GM12878 (cell line): ENCODE measurements at regions not wholly inside any gene's neighbourhood (a gene's known extent, or its start where the extent isn't known, plus 50 kb on each side); places are given as distances from the start of the nearest gene placed in this dataset.

ENCODE experiments used
- ATAC-seq: fragments of 200-7000 bp; cut with Tn5 transposase; 3 replicates; pipeline ENCODE4 v1.9.1; 2020; ENCODE audit warnings: mild to moderate bottlenecking, moderate library complexity
- BruUV-seq: library from RNA; stranded (reverse); fragments of 400-500 nt; replicated peaks from 2 replicates; lab custom pipeline; 2021; lab: Mats Ljungman, UMichigan
- CTCF ChIA-PET: fragments of 300-600 bp; sonication (Branson Sonifier 250); formaldehyde crosslinking; extraction: SDS; loops from one replicate; lab custom pipeline; 2021; ENCODE audit warnings: inconsistent platforms; lab: Yijun Ruan, JAX
- POLR2A ChIA-PET: fragments of 350-600 bp; formaldehyde crosslinking; extraction: SDS; loops from one replicate; lab custom pipeline; 2021; ENCODE audit warnings: inconsistent platforms; lab: Charles Lee
- RAD21 ChIA-PET: fragments of 300-600 bp; sonication (Branson Sonifier 250); formaldehyde crosslinking; loops from one replicate; lab custom pipeline; 2023; ENCODE audit warnings: antibody characterized with exemption; ENCODE audit not compliant: unreplicated experiment; lab: Charles Lee
- SMC1A ChIA-PET: fragments of 300-600 bp; sonication (Branson Sonifier 250); formaldehyde crosslinking; loops from one replicate; lab custom pipeline; 2023; ENCODE audit not compliant: unreplicated experiment, uncharacterized antibody; lab: Charles Lee
- DNase-seq: peaks from one replicate; pipeline ENCODE4 v3.0.0-alpha.2; 2011; ENCODE audit warnings: low read depth, low spot score
- FAIRE-seq: peaks from 3 replicates; lab custom pipeline; 2011; peaks lifted over from hg19 to GRCh38; lab: Jason Lieb, UNC
- H2AFZ ChIP-seq: 2 replicates; pipeline ENCODE4 v1.6.0; 2011; ENCODE audit warnings: low read depth, low read length, control low read depth; ENCODE audit not compliant: control insufficient read depth
- H3K27ac ChIP-seq: 2 replicates; pipeline ENCODE4 v1.5.1; 2011; ENCODE audit warnings: control low read depth; ENCODE audit not compliant: control insufficient read depth, insufficient read depth
- H3K27me3 ChIP-seq, 2 experiments: replicated peaks in 1 of 2; 2 replicates each; pipeline versions ENCODE4 v1.6.0 to v1.6.1; 2011; ENCODE audit warnings: low read length in 1 of 2; ENCODE audit not compliant: control insufficient read depth in 2 of 2, insufficient read depth in 2 of 2
- H3K36me3 ChIP-seq, 2 experiments: 2 replicates each; pipeline ENCODE4 v1.5.1; 2011; ENCODE audit warnings: low read length in 1 of 2; ENCODE audit not compliant: control insufficient read depth in 2 of 2, insufficient read depth in 2 of 2
- H3K4me1 ChIP-seq: 2 replicates; pipeline ENCODE4 v1.6.1; 2011; ENCODE audit warnings: mild to moderate bottlenecking, low read length, moderate library complexity, mixed read lengths; ENCODE audit not compliant: control insufficient read depth, insufficient read depth
- H3K4me2 ChIP-seq: 2 replicates; pipeline ENCODE4 v1.6.0; 2011; ENCODE audit warnings: control low read depth; ENCODE audit not compliant: control insufficient read depth, insufficient read depth
- H3K4me3 ChIP-seq: fragments of 200-600 bp; sonication (generic); 2 replicates; pipeline ENCODE4 v1.5.1; 2016
- H3K79me2 ChIP-seq: 2 replicates; pipeline ENCODE4 v1.6.0; 2011; ENCODE audit warnings: low read length; ENCODE audit not compliant: control insufficient read depth, insufficient read depth
- H3K9ac ChIP-seq: 2 replicates; pipeline ENCODE4 v1.8.0; 2011; ENCODE audit warnings: low read length, control low read depth, mixed read lengths; ENCODE audit not compliant: control insufficient read depth, insufficient read depth
- H3K9me3 ChIP-seq: replicated peaks from 3 replicates; pipeline ENCODE4 v1.5.1; 2011; ENCODE audit warnings: mild to moderate bottlenecking, low read length; ENCODE audit not compliant: control insufficient read depth, insufficient read depth
- H4K20me1 ChIP-seq: 2 replicates; pipeline ENCODE4 v1.6.0; 2011; ENCODE audit not compliant: control insufficient read depth, insufficient read depth
- CHD4 ChIP-seq: fragments of 200-600 bp; sonication (generic); IDR thresholded peaks from 2 replicates; pipeline ENCODE4 v1.6.1; 2016; ENCODE audit warnings: mild to moderate bottlenecking
- DPF2 ChIP-seq: fragments of 450-650 bp; IDR thresholded peaks from 2 replicates; pipeline ENCODE4 v1.6.1; 2017; ENCODE audit warnings: mild to moderate bottlenecking
- EP300 ChIP-seq, 2 experiments: fragments of 150-350 bp in 1 of 2; IDR thresholded peaks; 2 replicates each; pipeline ENCODE4 v1.6.1; 2011 to 2012; ENCODE audit warnings: low read depth in 2 of 2, low read length in 2 of 2, borderline replicate concordance in 1 of 2, improper control_type of control experiment in 1 of 2, inconsistent platforms in 1 of 2; ENCODE audit not compliant: control insufficient read depth in 1 of 2
- HSF1 ChIP-seq: fragments of 150-350 bp; IDR thresholded peaks from 2 replicates; pipeline ENCODE4 v1.6.1; 2014; ENCODE audit warnings: mild to moderate bottlenecking, low read depth, low read length
- JUNB ChIP-seq: IDR thresholded peaks from 2 replicates; pipeline ENCODE4 v1.6.1; 2016; ENCODE audit warnings: antibody characterized with exemption, mild to moderate bottlenecking
- KDM1A ChIP-seq: fragments of 200-600 bp; sonication (generic); IDR thresholded peaks from 2 replicates; pipeline ENCODE4 v1.6.1; 2016; ENCODE audit warnings: borderline replicate concordance
- NR2F1 ChIP-seq: fragments of 450-650 bp; conservative IDR thresholded peaks from 2 replicates; pipeline ENCODE4 v1.6.1; 2017; ENCODE audit warnings: mild to moderate bottlenecking
- POLR2AphosphoS5 ChIP-seq: IDR thresholded peaks from 2 replicates; pipeline ENCODE4 v1.6.1; 2011; ENCODE audit warnings: mild to moderate bottlenecking, low read length, inconsistent platforms
- SMC3 ChIP-seq: IDR thresholded peaks from 2 replicates; pipeline ENCODE4 v1.6.1; 2011; ENCODE audit warnings: low read length, improper control_type of control experiment, borderline replicate concordance
- SP1 ChIP-seq: IDR thresholded peaks from one replicate; pipeline ENCODE4 v1.6.1; 2011; ENCODE audit warnings: low read depth, low read length
- STAT1 ChIP-seq: fragments of 450-650 bp; conservative IDR thresholded peaks from 2 replicates; pipeline ENCODE4 v1.6.1; 2014; ENCODE audit warnings: antibody characterized with exemption, mild to moderate bottlenecking
- TARDBP ChIP-seq: IDR thresholded peaks from 2 replicates; pipeline ENCODE4 v1.6.1; 2016; ENCODE audit warnings: borderline replicate concordance
- USF1 ChIP-seq: IDR thresholded peaks from 2 replicates; pipeline ENCODE4 v1.6.1; 2011; ENCODE audit warnings: borderline replicate concordance, low read depth, mild to moderate bottlenecking, moderate library complexity, mixed read lengths, low read length; ENCODE audit not compliant: insufficient read depth; ENCODE audit errors: extremely low read length
- WRNIP1 ChIP-seq: IDR thresholded peaks from 2 replicates; pipeline ENCODE4 v1.6.1; 2011; ENCODE audit warnings: low read depth, low read length, improper control_type of control experiment, borderline replicate concordance
- ZBTB33 ChIP-seq: fragments of 450-650 bp; IDR thresholded peaks from 2 replicates; pipeline ENCODE4 v1.6.1; 2017; ENCODE audit warnings: mild to moderate bottlenecking
- WGBS: methylation state at CpG from one replicate; pipeline ENCODE4 v1.1.6; 2016; ENCODE audit warnings: low lambda C conversion rate; ENCODE audit not compliant: insufficient replicate concordance, insufficient coverage; ENCODE audit errors: missing lambda C conversion rate; 5-methylcytosine and 5-hydroxymethylcytosine counted together
- in situ Hi-C: fragments of 300-500 bp; cut with MboI; formaldehyde crosslinking; loops from 9 replicates; pipeline ENCODE4 v1.14.3; 2018; ENCODE audit warnings: mixed read lengths
- intact Hi-C: fragments of 100-400 bp; cut with micrococcal nuclease; formaldehyde crosslinking; loops from one replicate; pipeline ENCODE4 v1.14.2; 2022; ENCODE audit not compliant: unreplicated experiment

GRCh38 chr10:4661511-4662255, 164.3 kb upstream of the AKR1E2 start:
- DNase-seq: no peak
- no peak for ATAC-seq
- BruUV-seq: no TSS peak
- Histone ChIP-seq H3K4me2 (no peak overlapping the region), H3K9ac (no peak overlapping the region), H3K4me1 (no peaks in the 10 kb centered on the region), H3K36me3 (no peaks in the 10 kb centered on the region), H3K27ac (no peak overlapping the region), H4K20me1 (no peaks in the 10 kb centered on the region), H3K27me3 (no peaks in the 10 kb centered on the region), H3K9me3 (no peaks in the 10 kb centered on the region), H3K79me2 (no peaks in the 10 kb centered on the region), H3K4me3 (no peak overlapping the region), H2AFZ (no peak overlapping the region)
- ChIA-PET RAD21 (no interaction called here), CTCF (no interaction called here), SMC1A (no interaction called here), POLR2A (no interaction called here)
- in situ Hi-C loops (loop anchor here (10.0 kb wide), 1 partner anchor 1417 kb away; no protein-coding TSS in a partner anchor), intact Hi-C loops (no loop called here)
- no peak for FAIRE-seq
- 10% methylated on average over 16 of the region's 16 CpGs for WGBS
- TF ChIP-seq DPF2 (no peak), KDM1A (no peak), CHD4 (no peak), WRNIP1 (no peak), POLR2AphosphoS5 (no peak), EP300 (IDR thresholded peaks at IDR 0.05; ENCODE audit: borderline replicate concordance in 1 of 2, control insufficient read depth in 1 of 2, low read depth in 2 of 2, low read length in 2 of 2) (no peak), ZBTB33 (no peak), SP1 (no peak), NR2F1 (no peak), SMC3 (no peak), HSF1 (no peak), USF1 (no peak), STAT1 (no peak), JUNB (no peak), TARDBP (no peak)
